SJCRH30 (cell line): ENCODE measurements at regions not wholly inside any gene's neighbourhood (a gene's known extent, or its start where the extent isn't known, plus 50 kb on each side); places are given as distances from the start of the nearest gene placed in this dataset.

Experiments
- DNase-seq, 2 experiments: peaks; one replicate each; pipeline ENCODE4 v3.0.0-alpha.2; 2015 to 2020
- H3K27ac ChIP-seq: fragments of 250-450 bp; sonication (Bioruptor Pico); 2 replicates; pipeline ENCODE4 v1.5.1; 2020; ENCODE audit warnings: mild to moderate bottlenecking, moderate library complexity
- H3K27me3 ChIP-seq: fragments of 250-450 bp; sonication (Bioruptor Pico); 2 replicates; pipeline ENCODE4 v1.5.1; 2020; ENCODE audit warnings: mild to moderate bottlenecking, moderate library complexity
- H3K36me3 ChIP-seq: fragments of 250-450 bp; sonication (Bioruptor Pico); 2 replicates; pipeline ENCODE4 v1.5.1; 2020; ENCODE audit warnings: mild to moderate bottlenecking, moderate library complexity
- H3K4me1 ChIP-seq: fragments of 250-450 bp; sonication (Bioruptor Pico); 2 replicates; pipeline ENCODE4 v1.5.1; 2020; ENCODE audit warnings: mild to moderate bottlenecking, moderate library complexity
- H3K4me3 ChIP-seq: fragments of 250-450 bp; sonication (Bioruptor Pico); 2 replicates; pipeline ENCODE4 v1.5.1; 2020; ENCODE audit warnings: mild to moderate bottlenecking, moderate library complexity
- H3K9me3 ChIP-seq: fragments of 250-450 bp; sonication (Bioruptor Pico); replicated peaks from 2 replicates; pipeline ENCODE4 v1.5.1; 2020; ENCODE audit warnings: mild to moderate bottlenecking, moderate library complexity

- H3K4me1 ChIP-seq, result peaks cover 16% of the 10 kb centered on the region
- no peak overlapping the region for H3K27ac ChIP-seq
- no peak overlapping the region for H3K4me3 ChIP-seq
- H3K36me3 ChIP-seq, result no peaks in the 10 kb centered on the region
- no peaks in the 10 kb centered on the region for H3K9me3 ChIP-seq
- H3K27me3 ChIP-seq, result no peaks in the 10 kb centered on the region
- no peak for DNase-seq
These were observed 120.5 kb upstream of the PEG3 start for GRCh38 chr19:56960959-56961543.

DNA sequence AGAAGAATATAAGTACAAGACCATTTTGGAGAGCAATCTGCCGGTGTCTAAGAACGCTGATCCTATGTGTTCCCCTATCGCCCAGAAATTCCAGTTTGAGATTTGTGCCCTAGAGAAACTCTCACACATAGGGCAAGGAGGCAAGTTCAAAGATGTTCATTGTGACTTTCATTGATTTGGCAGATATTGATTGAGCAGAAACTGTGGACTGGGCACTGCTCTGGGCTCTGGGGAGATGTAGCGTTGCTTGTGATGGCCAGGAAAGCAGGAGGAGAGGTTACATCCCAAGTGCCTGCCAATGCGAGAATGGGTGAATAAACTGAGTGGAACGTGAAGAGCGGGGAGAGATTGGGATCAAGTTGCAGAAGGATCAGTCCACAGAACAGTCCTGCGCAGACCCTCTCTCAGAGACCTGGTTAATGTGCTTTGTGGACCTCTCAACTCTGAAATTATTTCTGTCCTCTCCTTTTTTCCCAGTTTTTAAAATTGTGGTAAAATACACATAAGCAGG is 123.9 kb upstream of the PEG3 start:
- Histone ChIP-seq H3K27me3 (no peaks in the 10 kb centered on the region), H3K36me3 (no peaks in the 10 kb centered on the region), H3K4me1 (peaks cover 2% of the 10 kb centered on the region; the same call in 1 of the 2 replicates), H3K27ac (peak overlapping the region; percentile 3; the same call in 1 of the 2 replicates), H3K4me3 (peak overlapping the region; percentile 22; the same call in 1 of the 2 replicates), H3K9me3 (no peaks in the 10 kb centered on the region)
- DNase-seq, result peak in 1 of 2 experiments; percentile 52

DNA sequence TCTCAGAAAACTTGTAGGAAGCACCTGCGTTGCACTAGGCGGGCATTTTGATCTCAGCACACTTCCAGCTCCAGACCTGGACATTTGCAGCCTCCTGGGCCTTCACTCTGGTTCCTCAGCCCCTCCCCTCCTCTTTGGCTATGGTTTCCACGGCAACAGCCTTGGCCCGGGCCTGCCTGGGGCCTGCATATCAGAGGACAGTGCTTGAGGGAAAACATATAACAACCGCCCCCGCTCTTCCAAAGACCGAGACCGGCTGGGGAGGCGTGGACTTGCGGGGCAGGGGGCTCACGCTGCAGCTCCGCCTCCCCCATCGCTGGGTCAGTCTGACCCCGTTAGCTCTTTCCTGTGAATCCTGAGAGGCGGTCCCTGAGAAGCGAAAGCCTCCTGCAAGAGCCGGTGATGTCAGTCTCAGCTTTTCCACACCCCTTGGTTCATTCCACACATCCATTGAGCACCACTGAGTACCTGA is 125.7 kb upstream of the PEG3 start:
- Histone ChIP-seq H3K27ac (no peak overlapping the region), H3K4me1 (peaks cover 3% of the 10 kb centered on the region; the same call in 1 of the 2 replicates), H3K27me3 (no peaks in the 10 kb centered on the region), H3K36me3 (no peaks in the 10 kb centered on the region), H3K4me3 (peak overlapping the region; percentile 35), H3K9me3 (no peaks in the 10 kb centered on the region)
- DNase-seq, result peak; percentile 33 to 50

- Histone ChIP-seq H3K36me3 (no peaks in the 10 kb centered on the region), H3K4me1 (peaks cover 6% of the 10 kb centered on the region; the same call in 1 of the 2 replicates), H3K4me3 (no peak overlapping the region; the same call in 1 of the 2 replicates), H3K9me3 (no peaks in the 10 kb centered on the region), H3K27ac (no peak overlapping the region), H3K27me3 (no peaks in the 10 kb centered on the region)
- DNase-seq, result peak in 1 of 2 experiments; percentile 6
These were observed 126.3 kb upstream of the PEG3 start for GRCh38 chr19:56966697-56967299.

GRCh38 chr19:56969156-56969555 is 128.6 kb upstream of the PEG3 start:
- Histone ChIP-seq H3K27me3 (no peaks in the 10 kb centered on the region; the same call in 1 of the 2 replicates), H3K4me3 (no peak overlapping the region), H3K27ac (no peak overlapping the region), H3K9me3 (no peaks in the 10 kb centered on the region), H3K4me1 (peaks cover 12% of the 10 kb centered on the region; the same call in 1 of the 2 replicates), H3K36me3 (no peaks in the 10 kb centered on the region)
- DNase-seq, result no peak

- no peaks in the 10 kb centered on the region; the same call in 1 of the 2 replicates for H3K27me3 ChIP-seq
- H3K9me3 ChIP-seq, result no peaks in the 10 kb centered on the region
- H3K27ac ChIP-seq, result no peak overlapping the region; the same call in 1 of the 2 replicates
- H3K36me3 ChIP-seq, result no peaks in the 10 kb centered on the region
- H3K4me1 ChIP-seq, result peaks cover 18% of the 10 kb centered on the region
- no peak overlapping the region for H3K4me3 ChIP-seq
- peak in 1 of 2 experiments; percentile 23 for DNase-seq
These were observed 129.2 kb upstream of the PEG3 start for GRCh38 chr19:56969759-56970178.

GRCh38 chr19:56971230-56971629 is 130.7 kb upstream of the PEG3 start:
- no peaks in the 10 kb centered on the region for H3K36me3 ChIP-seq
- H3K9me3 ChIP-seq, result no peaks in the 10 kb centered on the region
- no peak overlapping the region for H3K4me3 ChIP-seq
- DNase-seq, result peak; percentile 22 to 41
- no peaks in the 10 kb centered on the region; the same call in 1 of the 2 replicates for H3K27me3 ChIP-seq
- peaks cover 24% of the 10 kb centered on the region for H3K4me1 ChIP-seq
- no peak overlapping the region for H3K27ac ChIP-seq

DNA sequence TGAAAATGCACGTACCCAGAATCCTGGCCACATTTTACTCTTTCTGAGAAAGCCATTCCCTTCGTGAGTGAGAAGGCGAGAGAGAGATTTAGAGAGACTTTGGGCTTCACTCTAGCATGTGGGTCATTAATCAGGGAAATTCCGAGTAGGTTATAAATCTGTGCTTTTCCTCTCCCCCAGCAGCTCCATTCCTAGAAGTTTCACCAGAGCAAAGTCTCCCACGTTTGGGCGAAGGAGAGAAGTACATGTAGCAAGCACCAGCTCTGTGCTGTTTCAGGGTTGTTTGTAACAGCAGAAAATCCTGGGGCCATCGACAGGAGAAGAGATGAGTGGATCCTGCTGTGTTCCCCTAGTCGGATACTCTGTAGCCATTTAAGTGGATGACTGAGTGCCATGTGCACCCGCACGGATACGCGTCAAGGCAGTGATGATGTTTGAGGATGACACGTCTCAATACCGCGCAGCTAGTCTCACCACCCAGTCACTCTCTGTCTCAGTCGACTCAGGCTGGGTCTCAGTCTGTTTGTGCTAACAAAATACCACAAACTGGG is 131.8 kb upstream of the PEG3 start:
- Histone ChIP-seq H3K27ac (no peak overlapping the region), H3K36me3 (no peaks in the 10 kb centered on the region), H3K9me3 (no peaks in the 10 kb centered on the region), H3K4me3 (no peak overlapping the region), H3K4me1 (peaks cover 24% of the 10 kb centered on the region), H3K27me3 (no peaks in the 10 kb centered on the region; the same call in 1 of the 2 replicates)
- no peak for DNase-seq

- Histone ChIP-seq H3K36me3 (no peaks in the 10 kb centered on the region), H3K4me3 (no peak overlapping the region), H3K27me3 (no peaks in the 10 kb centered on the region; the same call in 1 of the 2 replicates), H3K9me3 (no peaks in the 10 kb centered on the region), H3K27ac (no peak overlapping the region), H3K4me1 (peaks cover 24% of the 10 kb centered on the region)
- peak; percentile 58 to 65 for DNase-seq
These were observed 133.4 kb upstream of the PEG3 start for GRCh38 chr19:56973713-56974555.

DNA sequence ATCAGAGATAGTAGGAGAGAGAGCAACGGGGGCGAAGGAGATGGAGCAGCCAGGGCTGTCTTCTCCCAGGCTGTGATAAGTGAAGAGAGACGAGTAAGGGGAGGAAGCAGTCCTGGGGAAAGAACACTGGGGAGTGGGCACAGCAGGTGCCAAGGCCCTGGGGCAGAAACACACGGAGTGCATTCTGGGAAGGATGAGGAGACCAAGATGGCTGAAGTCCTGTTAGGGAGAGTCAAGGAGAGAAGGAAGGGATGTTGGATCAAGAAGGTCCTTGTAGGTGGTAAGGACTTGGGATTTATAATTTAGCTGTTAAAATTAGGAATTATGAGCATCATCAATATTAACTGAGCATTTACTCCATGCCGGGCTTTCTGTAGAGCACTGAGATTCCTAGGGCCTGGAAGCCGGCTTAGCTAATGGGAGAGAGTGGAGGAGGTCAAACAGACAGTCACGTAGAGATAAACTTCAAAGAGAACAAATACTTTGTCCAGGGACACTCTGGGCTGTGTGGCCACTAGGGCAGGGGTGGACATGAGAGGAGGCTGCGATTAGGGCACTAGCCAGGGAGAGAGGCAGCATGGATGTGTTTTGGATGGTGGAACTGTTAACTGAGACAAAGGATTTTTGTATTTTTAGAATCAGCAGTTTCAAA is 134.2 kb upstream of the PEG3 start:
- no peak for DNase-seq
- Histone ChIP-seq H3K4me3 (no peak overlapping the region), H3K4me1 (peaks cover 24% of the 10 kb centered on the region), H3K27me3 (no peaks in the 10 kb centered on the region; the same call in 1 of the 2 replicates), H3K9me3 (no peaks in the 10 kb centered on the region), H3K36me3 (no peaks in the 10 kb centered on the region), H3K27ac (no peak overlapping the region)

GRCh38 chr19:56976300-56976699 is 135.8 kb upstream of the PEG3 start:
- Histone ChIP-seq H3K36me3 (no peaks in the 10 kb centered on the region), H3K4me3 (no peak overlapping the region), H3K4me1 (peaks cover 22% of the 10 kb centered on the region), H3K9me3 (no peaks in the 10 kb centered on the region), H3K27ac (no peak overlapping the region), H3K27me3 (no peaks in the 10 kb centered on the region; the same call in 1 of the 2 replicates)
- DNase-seq, result no peak

GRCh38 chr19:56976995-56977906 is 136.7 kb upstream of the PEG3 start:
- DNase-seq, result no peak
- Histone ChIP-seq H3K36me3 (no peaks in the 10 kb centered on the region), H3K27ac (no peak overlapping the region), H3K4me3 (no peak overlapping the region), H3K9me3 (no peaks in the 10 kb centered on the region), H3K4me1 (peaks cover 20% of the 10 kb centered on the region), H3K27me3 (no peaks in the 10 kb centered on the region; the same call in 1 of the 2 replicates)

DNA sequence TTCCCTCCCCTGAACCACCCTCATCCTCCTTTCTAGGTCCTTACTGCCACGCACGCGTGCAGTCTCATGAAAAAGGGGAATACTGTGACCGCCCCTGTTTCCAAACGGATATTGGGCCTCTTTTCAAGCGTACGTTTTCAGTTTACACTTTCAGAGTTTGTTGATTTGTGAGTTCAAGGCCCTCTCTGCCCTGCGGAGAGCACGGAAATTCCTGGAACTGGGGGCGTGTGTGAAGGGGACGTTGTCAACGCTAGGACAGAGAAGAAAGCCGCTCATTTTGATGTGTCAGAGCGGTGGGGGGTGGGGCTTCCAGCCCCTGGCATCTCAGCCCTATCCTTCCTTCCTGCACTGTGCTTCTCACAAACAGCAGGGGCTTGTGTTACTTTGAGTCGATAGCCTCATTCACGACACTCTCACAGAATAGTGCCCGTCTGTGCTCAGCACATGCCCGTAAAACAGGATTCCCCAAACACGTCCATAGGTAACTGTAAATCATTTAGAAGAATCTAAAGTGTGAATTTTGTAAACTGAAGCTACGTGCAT is 137.6 kb upstream of the PEG3 start:
- Histone ChIP-seq H3K27ac (no peak overlapping the region), H3K4me1 (peaks cover 20% of the 10 kb centered on the region), H3K4me3 (no peak overlapping the region), H3K36me3 (no peaks in the 10 kb centered on the region), H3K9me3 (no peaks in the 10 kb centered on the region), H3K27me3 (no peaks in the 10 kb centered on the region; the same call in 1 of the 2 replicates)
- DNase-seq, result no peak
